Psoas muscle (tissue), 7 donors: ENCODE measurements at regions not wholly inside any gene's neighbourhood (a gene's known extent, or its start where the extent isn't known, plus 50 kb on each side); places are given as distances from the start of the nearest gene placed in this dataset.
"Not testable (repeated sequence)": the region's sequence is repeated elsewhere in the genome, so short reads cannot be mapped to it uniquely, and the experiment has no call there.

Source experiments
- ATAC-seq, 4 donors: fragments of 200-7000 bp; cut with Tn5 transposase; one replicate each; pipeline ENCODE4 v1.9.1; 2020; ENCODE audit warnings: moderate library complexity in 3 of 4, mild to moderate bottlenecking in 2 of 4
- DNase-seq, 2 donors: peaks; one replicate each; pipeline ENCODE4 v3.0.0-alpha.2; 2020
- H3K27ac ChIP-seq: fragments of 200-600 bp; one replicate; pipeline ENCODE4 v1.8.0; 2022
- H3K27me3 ChIP-seq, 3 donors: fragments of 200-600 bp in 1 of 3; one replicate each; pipeline versions ENCODE4 v1.6.1 to v1.8.0; 2013 to 2022; ENCODE audit warnings: low read length in 2 of 3, mild to moderate bottlenecking in 2 of 3, moderate library complexity in 1 of 3; ENCODE audit not compliant: insufficient read depth in 3 of 3
- H3K36me3 ChIP-seq, 2 donors: fragments of 200-600 bp in 1 of 2; one replicate each; pipeline versions ENCODE4 v1.6.1 to v1.8.0; 2013 to 2022; ENCODE audit warnings: low read depth in 1 of 2, mild to moderate bottlenecking in 1 of 2, moderate library complexity in 1 of 2; ENCODE audit not compliant: insufficient read depth in 1 of 2
- H3K4me1 ChIP-seq: fragments of 200-600 bp; one replicate; pipeline ENCODE4 v1.8.0; 2022
- H3K4me3 ChIP-seq: fragments of 200-600 bp; one replicate; pipeline ENCODE4 v1.8.0; 2022; ENCODE audit warnings: mild to moderate bottlenecking
- H3K9me3 ChIP-seq: fragments of 200-600 bp; one replicate; pipeline ENCODE4 v1.8.0; 2022
- WGBS, 3 donors: extraction: QIAGEN DNeasy Blood & Tissue Kit; methylation state at CpG; one replicate each; pipeline versions ENCODE4 v1.1.6 to v1.1.7; 2013; 5-methylcytosine and 5-hydroxymethylcytosine counted together
- intact Hi-C, 2 donors: fragments of 100-400 bp; cut with DNase I; formaldehyde crosslinking; loops; one replicate each; pipeline versions ENCODE4 v1.11.0 to v1.14.2; 2022
- TF ChIP-seq, protein P1 (sequence below): fragments of 200-600 bp; IDR thresholded peaks from one replicate; pipeline ENCODE4 v1.8.0; 2022; ENCODE audit warnings: antibody characterized with exemption
- donor health status: healthy with polysubstance abuse.
- donor health status: DM: no; HTN: no; CAD: no; lungs with moderate emphysema.
- donor health status: Bipolar disorder and iron deficiency.
- donor health status: healthy.
- donor health status: DM: yes; HTN: yes; CAD: no.
- donor health status: DM: no; HTN: no; CAD: no.
- donor health status: DM: yes; HTN: yes; CAD: no.

DNA sequence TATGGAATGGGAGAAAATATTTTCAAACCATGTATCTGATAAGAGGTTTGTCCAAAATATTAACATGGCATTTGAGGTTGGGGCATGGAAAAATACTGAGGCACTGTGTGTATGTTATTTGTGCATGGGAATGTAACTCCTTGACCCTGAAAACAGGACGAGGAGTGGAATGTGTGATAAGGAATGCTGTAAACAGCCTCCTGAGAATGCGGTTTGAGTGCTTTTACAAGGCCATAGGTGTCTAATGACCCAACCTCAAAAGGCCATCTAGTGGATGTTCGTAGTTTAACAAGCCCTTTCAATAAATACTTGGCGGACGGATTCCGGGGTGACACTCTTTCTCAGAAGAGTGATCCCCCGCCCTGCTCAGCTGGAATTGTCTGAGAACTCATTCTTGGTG is 162.9 kb upstream of the USP9X start:
- no peaks in the 10 kb centered on the region for H3K27me3 ChIP-seq
- H3K9me3 ChIP-seq, result peaks cover 23% of the 10 kb centered on the region
- DNase-seq (no peak), ATAC-seq (no peak)
- H3K4me3 ChIP-seq, result no peak overlapping the region
- TF ChIP-seq, protein P1, sequence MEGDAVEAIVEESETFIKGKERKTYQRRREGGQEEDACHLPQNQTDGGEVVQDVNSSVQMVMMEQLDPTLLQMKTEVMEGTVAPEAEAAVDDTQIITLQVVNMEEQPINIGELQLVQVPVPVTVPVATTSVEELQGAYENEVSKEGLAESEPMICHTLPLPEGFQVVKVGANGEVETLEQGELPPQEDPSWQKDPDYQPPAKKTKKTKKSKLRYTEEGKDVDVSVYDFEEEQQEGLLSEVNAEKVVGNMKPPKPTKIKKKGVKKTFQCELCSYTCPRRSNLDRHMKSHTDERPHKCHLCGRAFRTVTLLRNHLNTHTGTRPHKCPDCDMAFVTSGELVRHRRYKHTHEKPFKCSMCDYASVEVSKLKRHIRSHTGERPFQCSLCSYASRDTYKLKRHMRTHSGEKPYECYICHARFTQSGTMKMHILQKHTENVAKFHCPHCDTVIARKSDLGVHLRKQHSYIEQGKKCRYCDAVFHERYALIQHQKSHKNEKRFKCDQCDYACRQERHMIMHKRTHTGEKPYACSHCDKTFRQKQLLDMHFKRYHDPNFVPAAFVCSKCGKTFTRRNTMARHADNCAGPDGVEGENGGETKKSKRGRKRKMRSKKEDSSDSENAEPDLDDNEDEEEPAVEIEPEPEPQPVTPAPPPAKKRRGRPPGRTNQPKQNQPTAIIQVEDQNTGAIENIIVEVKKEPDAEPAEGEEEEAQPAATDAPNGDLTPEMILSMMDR, result peak; percentile 10
- H3K36me3 ChIP-seq, result no peaks in the 10 kb centered on the region
- WGBS, 3 donors, result 39 to 61% (median 59%) methylated on average over 7 of the region's 7 CpGs
- H3K4me1 ChIP-seq, result no peaks in the 10 kb centered on the region
- H3K27ac ChIP-seq, result no peak overlapping the region
- intact Hi-C loops, result no loop called here

DNA sequence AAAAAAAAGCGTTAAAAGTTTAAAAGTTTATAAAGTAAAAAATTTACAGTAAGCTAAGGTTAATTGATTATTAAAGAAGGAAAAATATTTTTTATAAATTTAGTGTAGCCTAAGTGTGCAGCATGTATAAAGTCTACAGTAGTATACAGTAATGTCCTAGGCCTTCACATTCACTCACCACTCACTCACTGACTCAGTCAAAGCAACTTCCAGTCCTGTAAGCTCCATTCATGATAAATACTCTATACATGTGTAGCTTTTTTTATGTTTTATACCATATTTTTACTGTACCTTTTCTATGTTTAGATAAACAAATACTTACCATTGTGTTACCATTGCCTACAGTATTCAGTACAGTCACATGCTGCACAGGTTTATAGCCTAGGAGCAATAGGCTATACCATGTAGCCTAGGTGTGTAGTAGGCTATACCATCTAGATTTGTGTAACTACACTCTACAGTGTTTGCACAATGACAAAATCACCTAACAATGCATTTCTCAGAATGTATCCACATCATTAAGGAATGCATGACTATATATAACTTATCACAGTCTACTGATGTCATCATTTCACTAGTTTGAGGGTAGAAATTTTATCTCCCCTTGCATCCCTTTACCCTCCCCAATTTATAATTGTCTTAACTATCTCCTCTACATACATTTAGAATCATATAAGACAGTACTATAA is 158.4 kb upstream of the USP9X start:
- H3K4me3 ChIP-seq, intact Hi-C loops, H3K4me1 ChIP-seq, H3K27ac ChIP-seq, H3K9me3 ChIP-seq, DNase-seq, H3K27me3 ChIP-seq, H3K36me3 ChIP-seq, ATAC-seq: not testable (repeated sequence)
- WGBS, 3 donors, result 97 to 100% (median 100%) methylated on average over 1 of the region's 1 CpG

DNA sequence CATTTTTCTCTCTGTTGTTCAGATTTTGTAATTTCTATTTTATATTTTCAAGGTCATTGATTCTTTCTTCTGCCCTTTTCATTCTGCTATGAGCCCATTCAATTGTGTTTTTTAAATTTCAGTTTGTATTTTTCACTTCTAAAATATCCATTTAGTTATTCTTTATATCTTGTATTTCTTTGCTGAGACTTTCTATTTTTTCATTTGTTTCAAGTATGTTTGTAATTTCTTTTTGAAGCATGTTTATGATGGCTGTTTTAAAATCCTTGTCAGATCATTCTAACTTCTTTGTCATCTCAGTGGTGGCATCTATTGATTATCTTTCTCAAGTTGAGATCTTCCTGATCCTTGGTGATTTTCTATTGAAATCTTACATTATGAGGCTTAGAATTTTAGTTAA is 157.2 kb upstream of the USP9X start:
- Histone ChIP-seq H3K36me3 (no peaks in the 10 kb centered on the region), H3K4me3 (no peak overlapping the region), H3K4me1 (no peaks in the 10 kb centered on the region), H3K27me3 (no peaks in the 10 kb centered on the region), H3K27ac (no peak overlapping the region), H3K9me3 (no peaks in the 10 kb centered on the region)
- TF ChIP-seq, protein P1, result no peak
- ATAC-seq (no peak), DNase-seq (no peak)
- intact Hi-C loops, result no loop called here

DNA sequence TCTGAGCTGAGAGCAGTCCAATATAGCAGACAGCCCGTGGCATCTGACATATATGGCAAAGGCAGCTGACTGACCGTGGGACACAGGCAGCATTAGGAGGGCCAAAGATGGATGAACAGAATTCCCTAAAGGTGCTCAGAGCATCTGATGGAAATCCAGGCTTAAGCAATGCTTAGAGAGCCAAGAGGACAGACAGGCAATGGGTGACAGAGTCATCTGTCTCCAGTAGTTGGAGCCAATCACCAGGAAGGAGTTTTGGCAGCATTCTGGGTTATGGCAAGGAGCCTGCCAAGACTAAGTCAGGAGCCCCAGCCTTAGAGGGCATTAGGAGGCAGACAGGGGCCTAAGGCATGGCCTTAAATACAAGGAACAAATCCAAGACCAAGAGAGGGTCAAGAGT is 153.3 kb upstream of the USP9X start:
- no peak for DNase-seq
- TF ChIP-seq, protein P1, result no peak
- Histone ChIP-seq H3K4me3 (no peak overlapping the region), H3K27me3 (no peaks in the 10 kb centered on the region), H3K36me3 (no peaks in the 10 kb centered on the region), H3K27ac (no peak overlapping the region), H3K9me3 (no peaks in the 10 kb centered on the region), H3K4me1 (no peaks in the 10 kb centered on the region)
- ATAC-seq, result peak; percentile 51 to 76 (median 65)
- intact Hi-C loops, result no loop called here
- 19 to 58% (median 44%) methylated on average over 2 of the region's 2 CpGs for WGBS, 3 donors

DNA sequence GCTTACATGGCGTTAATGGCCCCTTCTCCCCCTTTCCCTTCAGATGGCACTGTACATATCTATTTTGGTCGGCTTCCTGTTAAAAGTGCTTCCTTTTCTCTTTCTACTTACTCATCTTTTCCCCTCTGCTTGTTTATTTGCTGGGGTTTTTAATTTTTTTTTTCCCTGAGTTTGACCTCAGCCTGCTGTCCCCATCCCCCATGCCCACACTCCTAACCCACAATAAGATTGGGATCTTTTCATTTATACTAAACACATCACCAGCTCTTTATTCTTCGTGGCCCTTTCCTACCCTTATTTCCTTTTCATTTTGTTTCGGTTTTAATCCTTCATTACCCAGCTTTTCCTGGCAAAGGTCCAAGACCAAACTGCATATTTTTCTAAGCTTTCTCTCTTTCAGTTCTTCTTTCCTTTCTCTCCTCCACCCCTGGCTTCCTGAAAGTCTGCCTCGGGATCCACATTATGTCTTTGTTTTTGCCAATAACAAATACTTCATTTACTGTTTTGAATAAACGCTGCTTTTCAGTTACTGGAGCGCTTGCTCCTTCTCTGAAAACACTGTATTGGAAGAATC is 152.0 kb upstream of the USP9X start:
- Histone ChIP-seq H3K27me3 (peaks cover 0 to 3% (median 0%) of the 10 kb centered on the region in 3 donors), H3K36me3 (no peaks in the 10 kb centered on the region), H3K4me3 (peak overlapping the region; percentile 35), H3K4me1 (no peaks in the 10 kb centered on the region), H3K27ac (peak overlapping the region; percentile 41), H3K9me3 (no peaks in the 10 kb centered on the region)
- ATAC-seq, result peak in 1 of 4 donors; percentile 26
- no peak for DNase-seq
- WGBS, 3 donors, result 19 to 45% (median 21%) methylated on average over 7 of the region's 7 CpGs
- intact Hi-C loops, result no loop called here
- TF ChIP-seq, protein P1, result no peak
